GM23248 (cell line): ENCODE measurements at regions not wholly inside any gene's neighbourhood (a gene's known extent, or its start where the extent isn't known, plus 50 kb on each side); places are given as distances from the start of the nearest gene placed in this dataset.

Experiments
- DNase-seq: peaks from one replicate; pipeline ENCODE4 v3.0.0-alpha.2; 2015
- H2AFZ ChIP-seq: fragments of 200-600 bp; sonication (generic); 2 replicates; pipeline ENCODE4 v1.6.1; 2016; ENCODE audit warnings: antibody characterized with exemption
- H3F3A ChIP-seq: fragments of 200-600 bp; sonication (generic); 2 replicates; pipeline ENCODE4 v1.6.1; 2016; ENCODE audit warnings: mild to moderate bottlenecking, antibody characterized with exemption, mixed run types; ENCODE audit not compliant: insufficient read depth
- H3K27ac ChIP-seq: fragments of 200-600 bp; sonication (generic); 2 replicates; pipeline ENCODE4 v1.5.1; 2016; ENCODE audit warnings: mild to moderate bottlenecking
- H3K27me3 ChIP-seq: fragments of 200-600 bp; sonication (generic); replicated peaks from 2 replicates; pipeline ENCODE4 v1.6.1; 2016; ENCODE audit warnings: mild to moderate bottlenecking; ENCODE audit not compliant: insufficient read depth
- H3K36me3 ChIP-seq: fragments of 200-600 bp; sonication (generic); 2 replicates; pipeline ENCODE4 v1.6.1; 2016; ENCODE audit warnings: low read depth, mild to moderate bottlenecking
- H3K4me1 ChIP-seq: fragments of 200-600 bp; sonication (generic); 2 replicates; pipeline ENCODE4 v1.6.1; 2016; ENCODE audit warnings: mild to moderate bottlenecking; ENCODE audit not compliant: insufficient read depth
- H3K4me2 ChIP-seq: fragments of 200-600 bp; sonication (generic); one replicate; pipeline ENCODE4 v1.6.1; 2016; ENCODE audit warnings: mild to moderate bottlenecking; ENCODE audit not compliant: unreplicated experiment
- H3K4me3 ChIP-seq: fragments of 200-600 bp; sonication (generic); 2 replicates; pipeline ENCODE4 v1.5.1; 2016; ENCODE audit warnings: mild to moderate bottlenecking
- H3K79me2 ChIP-seq: fragments of 200-600 bp; sonication (generic); 2 replicates; pipeline ENCODE4 v1.6.1; 2016; ENCODE audit warnings: mild to moderate bottlenecking; ENCODE audit not compliant: insufficient read depth
- H3K9ac ChIP-seq: fragments of 200-600 bp; sonication (generic); 2 replicates; pipeline ENCODE4 v1.6.1; 2016; ENCODE audit warnings: mild to moderate bottlenecking
- H3K9me2 ChIP-seq: fragments of 200-600 bp; sonication (generic); 2 replicates; pipeline ENCODE4 v1.6.1; 2016; ENCODE audit warnings: mixed run types, mild to moderate bottlenecking, moderate library complexity; ENCODE audit not compliant: insufficient read depth
- H3K9me3 ChIP-seq: fragments of 200-600 bp; sonication (generic); one replicate; pipeline ENCODE4 v1.6.1; 2017; ENCODE audit warnings: low read depth
- H4K20me1 ChIP-seq: fragments of 200-600 bp; sonication (generic); 2 replicates; pipeline ENCODE4 v1.6.0; 2016; ENCODE audit not compliant: insufficient read depth
- EZH2 ChIP-seq: fragments of 200-600 bp; sonication (generic); IDR thresholded peaks from 2 replicates; pipeline ENCODE4 v1.6.1; 2018; ENCODE audit warnings: antibody characterized with exemption, mild to moderate bottlenecking; ENCODE audit not compliant: insufficient read depth, poor library complexity, severe bottlenecking
- WGBS, 2 experiments: methylation state at CpG; one replicate each; pipeline ENCODE4 v1.1.6; 2015 to 2017; ENCODE audit warnings: low lambda C conversion rate in 2 of 2, low coverage in 1 of 2; ENCODE audit errors: missing lambda C conversion rate in 2 of 2; 5-methylcytosine and 5-hydroxymethylcytosine counted together
- in situ Hi-C: fragments of 300-500 bp; cut with MboI; formaldehyde crosslinking; loops from 2 replicates; pipeline ENCODE4 v1.15.0; 2020

- no peaks in the 10 kb centered on the region for H3F3A ChIP-seq
- H3K9me3 ChIP-seq = no peaks in the 10 kb centered on the region
- TF ChIP-seq EZH2 = no peak
- H3K4me2 ChIP-seq = no peak overlapping the region
- no peak overlapping the region for H3K27ac ChIP-seq
- 48 to 51% methylated on average over 17 of the region's 17 CpGs for WGBS, 2 experiments
- no peaks in the 10 kb centered on the region; the same call in 1 of the 2 replicates for H3K27me3 ChIP-seq
- H4K20me1 ChIP-seq = no peaks in the 10 kb centered on the region
- in situ Hi-C loops = no loop called here
- H3K79me2 ChIP-seq = no peaks in the 10 kb centered on the region
- H3K36me3 ChIP-seq = no peaks in the 10 kb centered on the region
- no peak for DNase-seq
- H3K4me1 ChIP-seq = no peaks in the 10 kb centered on the region
- H3K4me3 ChIP-seq = no peak overlapping the region
- no peaks in the 10 kb centered on the region for H3K9me2 ChIP-seq
- H2AFZ ChIP-seq = no peak overlapping the region
- H3K9ac ChIP-seq = no peak overlapping the region
Measured at GRCh38 chr16:89043636-89044417, 49.8 kb upstream of the ACSF3 start.
